H1 (cell line): ENCODE measurements at regions not wholly inside any gene's neighbourhood (a gene's known extent, or its start where the extent isn't known, plus 50 kb on each side); places are given as distances from the start of the nearest gene placed in this dataset.

Experiments used
- CBX8 ChIP-seq: fragments of 300-800, 300-1000 bp; sonication (generic); IDR thresholded peaks from 2 replicates; pipeline ENCODE4 v1.7.1; 2016; ENCODE audit warnings: low read depth, low read length, borderline replicate concordance
- CREB1 ChIP-seq: IDR thresholded peaks from 2 replicates; pipeline ENCODE4 v1.6.1; 2012; ENCODE audit warnings: inconsistent platforms

DNA sequence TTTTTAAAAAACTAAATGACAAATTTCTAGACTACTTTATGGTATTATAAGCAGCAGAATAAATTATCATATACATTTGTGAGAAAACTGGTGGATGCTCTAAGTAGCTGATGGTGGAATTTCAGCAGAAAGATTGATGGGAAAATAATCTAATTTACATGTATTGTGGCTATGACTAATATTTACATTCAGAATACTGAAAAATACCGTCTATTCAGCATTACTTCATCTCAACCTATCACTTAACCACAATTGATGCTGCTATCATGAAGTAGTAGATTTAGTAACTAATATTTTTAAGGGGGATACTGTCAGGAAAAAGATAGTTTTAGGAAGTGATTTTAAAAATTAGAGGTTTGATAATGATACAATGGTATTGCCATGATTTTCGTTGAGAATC is 137.9 kb downstream of the IFI44 start (continued):
- no peak for TF ChIP-seq CBX8
- no peak for TF ChIP-seq CREB1
- TF ChIP-seq, all 59 proteins: peak for 0
